VCaP (cell line): ENCODE measurements at regions not wholly inside any gene's neighbourhood (a gene's known extent, or its start where the extent isn't known, plus 50 kb on each side); places are given as distances from the start of the nearest gene placed in this dataset.
A peak's percentile ranks its signal among the peaks of the same experiment; 100 is the strongest.

Source experiments
- H3K27ac ChIP-seq: fragments of 450-650 bp; 2 replicates; pipeline ENCODE4 v1.5.1; 2017
- CTCF ChIP-seq: fragments of 450-650 bp; conservative IDR thresholded peaks from 2 replicates; pipeline ENCODE4 v1.5.1; 2017; ENCODE audit warnings: mild to moderate bottlenecking, moderate library complexity

GRCh38 chr16:6207124-6207523 is 1109.5 kb upstream of the EEF2KMT start:
- H3K27ac ChIP-seq: peak overlapping the region; percentile 83
- no peak for TF ChIP-seq CTCF

DNA sequence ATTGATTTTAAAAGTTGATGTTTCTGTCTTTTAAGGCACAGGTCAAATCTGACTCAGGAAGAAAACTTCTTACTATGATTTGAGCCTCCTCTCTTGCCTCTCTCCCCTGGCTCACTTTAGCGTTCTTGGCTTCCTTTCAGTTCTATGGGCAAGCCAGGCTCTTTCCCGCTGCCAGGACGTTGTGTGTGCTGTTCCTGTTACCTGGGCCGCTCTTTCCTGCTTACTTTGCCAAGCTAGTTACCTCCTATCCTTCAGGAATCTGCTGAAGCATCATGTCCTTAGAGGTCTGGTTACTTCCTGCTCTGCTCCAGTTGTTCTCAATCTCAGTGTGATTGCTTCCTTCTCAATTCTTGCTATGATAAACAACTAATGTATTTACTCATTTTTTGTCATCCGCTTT is 1108.5 kb upstream of the EEF2KMT start:
- peak overlapping the region; percentile 83 for H3K27ac ChIP-seq
- TF ChIP-seq CTCF: no peak

- TF ChIP-seq CTCF: no peak
- peak overlapping the region; percentile 83 for H3K27ac ChIP-seq
Observed at GRCh38 chr16:6204945-6205344, 1107.3 kb upstream of the EEF2KMT start.

GRCh38 chr16:6200861-6201260 is 1103.3 kb upstream of the EEF2KMT start:
- no peak for TF ChIP-seq CTCF
- no peak overlapping the region for H3K27ac ChIP-seq

DNA sequence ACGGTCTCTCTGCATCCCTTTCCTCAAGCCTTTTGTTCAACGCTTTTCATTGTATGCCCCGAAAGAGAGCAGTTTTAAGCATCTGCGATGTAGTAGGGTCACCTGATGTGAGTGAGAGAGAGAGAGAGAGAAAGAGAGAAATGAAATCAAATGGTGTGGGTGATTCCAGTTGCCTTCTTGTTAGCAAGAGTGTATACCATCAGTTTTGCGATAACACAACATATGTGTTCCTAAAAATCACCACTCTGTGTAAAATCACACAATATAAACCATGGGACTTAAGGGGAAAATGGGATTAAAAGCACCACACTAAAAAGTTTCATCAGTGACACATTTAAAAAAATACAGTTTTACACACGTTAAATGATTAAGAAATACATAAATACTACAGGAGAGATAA is 1102.7 kb upstream of the EEF2KMT start:
- no peak overlapping the region for H3K27ac ChIP-seq
- TF ChIP-seq CTCF: no peak

DNA sequence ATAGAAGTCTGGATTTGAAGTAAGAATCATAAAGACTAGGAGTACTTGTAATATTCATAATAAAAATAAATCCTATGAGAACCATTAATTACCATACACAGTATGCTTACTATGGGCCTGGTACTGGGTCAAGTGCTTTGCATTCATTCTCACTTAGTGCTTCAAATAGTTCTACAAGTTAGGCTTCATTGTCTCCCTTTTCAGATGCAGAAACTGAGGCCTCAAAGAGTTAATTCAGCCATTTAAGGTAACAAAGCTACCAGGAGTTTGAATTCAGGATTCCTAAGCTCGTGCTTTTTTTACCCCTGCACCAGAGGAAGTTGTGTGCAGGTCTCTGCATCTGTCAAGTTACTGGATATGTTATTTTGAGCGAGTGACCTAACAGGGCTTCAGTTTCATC is 1098.4 kb upstream of the EEF2KMT start:
- no peak overlapping the region for H3K27ac ChIP-seq
- TF ChIP-seq CTCF: no peak

DNA sequence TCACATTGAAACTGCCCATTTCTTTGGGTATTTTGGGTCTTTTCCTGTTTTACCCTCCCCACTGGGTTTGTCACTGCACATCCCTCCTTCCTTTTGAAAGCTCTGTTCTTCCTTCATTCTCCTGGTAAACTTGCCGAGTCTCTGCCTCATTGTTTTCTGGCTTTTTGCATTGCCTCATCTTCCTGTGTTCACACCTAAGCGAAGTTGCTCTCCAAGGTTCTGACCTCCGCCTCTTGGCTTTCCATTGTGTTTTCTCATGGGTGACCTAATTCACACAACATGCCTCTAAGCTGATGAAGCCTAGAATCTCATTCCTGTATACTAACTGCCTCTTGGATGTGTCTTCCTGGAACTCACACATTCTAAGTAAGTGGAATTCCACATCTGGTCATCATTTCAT is 1096.1 kb upstream of the EEF2KMT start:
- no peak for TF ChIP-seq CTCF
- no peak overlapping the region for H3K27ac ChIP-seq

- no peak for TF ChIP-seq CTCF
- H3K27ac ChIP-seq: no peak overlapping the region
Observed at GRCh38 chr16:6192984-6193383, 1095.4 kb upstream of the EEF2KMT start.
